ENCODE measurements at regions not wholly inside any gene's neighbourhood (a gene's known extent, or its start where the extent isn't known, plus 50 kb on each side); places are given as distances from the start of the nearest gene placed in this dataset.

DNA sequence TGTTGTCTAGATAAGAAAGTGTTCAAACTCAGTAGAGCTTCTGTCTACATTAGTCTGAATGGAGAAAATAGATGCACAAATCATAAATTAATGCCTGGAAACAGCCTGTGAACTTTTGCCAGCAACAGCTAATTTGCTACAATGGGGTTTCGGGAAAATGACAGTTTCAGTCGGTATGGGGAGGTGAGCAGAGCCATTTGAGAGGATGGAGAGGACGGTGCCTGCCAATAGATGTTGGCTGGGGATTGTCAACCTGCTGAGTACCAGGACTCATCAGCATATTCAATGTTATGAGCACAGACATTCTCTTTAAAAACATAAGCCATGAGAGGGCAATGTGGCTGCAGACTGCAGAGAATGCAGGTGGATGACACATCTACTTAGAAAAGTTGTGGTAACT is 230.3 kb upstream of the PCDH18 start:
- Histone ChIP-seq H3K36me3 (no peaks in the 10 kb centered on the region), H3K27ac (no peak overlapping the region), H3K4me1 (no peaks in the 10 kb centered on the region), H3K4me3 (no peak overlapping the region), H3K27me3 (no peaks in the 10 kb centered on the region), H3K9me3 (no peaks in the 10 kb centered on the region)
- no peak for DNase-seq (ENCODE audit: low spot score)
- TF ChIP-seq, protein P1, sequence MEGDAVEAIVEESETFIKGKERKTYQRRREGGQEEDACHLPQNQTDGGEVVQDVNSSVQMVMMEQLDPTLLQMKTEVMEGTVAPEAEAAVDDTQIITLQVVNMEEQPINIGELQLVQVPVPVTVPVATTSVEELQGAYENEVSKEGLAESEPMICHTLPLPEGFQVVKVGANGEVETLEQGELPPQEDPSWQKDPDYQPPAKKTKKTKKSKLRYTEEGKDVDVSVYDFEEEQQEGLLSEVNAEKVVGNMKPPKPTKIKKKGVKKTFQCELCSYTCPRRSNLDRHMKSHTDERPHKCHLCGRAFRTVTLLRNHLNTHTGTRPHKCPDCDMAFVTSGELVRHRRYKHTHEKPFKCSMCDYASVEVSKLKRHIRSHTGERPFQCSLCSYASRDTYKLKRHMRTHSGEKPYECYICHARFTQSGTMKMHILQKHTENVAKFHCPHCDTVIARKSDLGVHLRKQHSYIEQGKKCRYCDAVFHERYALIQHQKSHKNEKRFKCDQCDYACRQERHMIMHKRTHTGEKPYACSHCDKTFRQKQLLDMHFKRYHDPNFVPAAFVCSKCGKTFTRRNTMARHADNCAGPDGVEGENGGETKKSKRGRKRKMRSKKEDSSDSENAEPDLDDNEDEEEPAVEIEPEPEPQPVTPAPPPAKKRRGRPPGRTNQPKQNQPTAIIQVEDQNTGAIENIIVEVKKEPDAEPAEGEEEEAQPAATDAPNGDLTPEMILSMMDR (IDR thresholded peaks at IDR 0.05) = no peak

DNA sequence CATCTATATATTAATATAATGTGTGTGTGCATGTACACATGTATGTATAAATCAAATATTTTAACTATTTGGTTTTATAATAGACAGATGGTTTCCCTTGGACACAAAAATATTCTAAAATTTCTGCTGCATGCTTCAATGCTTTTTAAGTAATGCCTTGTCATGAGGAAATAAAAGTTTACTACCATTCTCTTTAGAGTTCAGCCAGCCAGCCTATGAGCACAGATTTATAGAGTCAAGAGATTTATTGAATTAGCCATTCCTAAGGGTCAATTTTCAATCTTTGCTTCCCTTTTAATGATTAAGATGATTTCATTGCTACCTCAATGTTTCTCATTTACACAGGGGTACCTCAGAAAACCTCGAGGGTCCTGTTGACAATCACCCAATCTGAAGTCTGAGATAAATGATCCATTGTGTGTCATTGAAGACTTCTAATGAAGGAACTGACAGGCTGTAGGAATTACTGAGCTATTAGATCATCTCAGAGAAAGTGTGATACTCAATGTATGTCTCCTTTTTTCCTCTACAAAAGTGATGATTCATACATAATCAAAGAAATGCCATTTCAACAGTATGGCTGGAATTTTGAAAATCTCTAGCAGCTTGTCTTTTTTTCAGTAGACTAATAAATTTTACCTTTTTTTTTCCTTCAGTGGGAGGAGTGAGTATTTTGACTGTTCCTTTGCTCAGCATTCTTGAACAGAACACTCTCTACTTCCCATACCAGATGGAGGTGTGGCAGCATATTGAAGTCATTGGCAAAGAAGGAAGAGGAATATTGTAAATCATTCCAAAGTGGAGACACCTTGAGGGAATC is 222.6 kb upstream of the PCDH18 start:
- Histone ChIP-seq H3K4me3 (no peak overlapping the region), H3K27ac (no peak overlapping the region)
- DNase-seq (ENCODE audit: low spot score) = no peak

DNA sequence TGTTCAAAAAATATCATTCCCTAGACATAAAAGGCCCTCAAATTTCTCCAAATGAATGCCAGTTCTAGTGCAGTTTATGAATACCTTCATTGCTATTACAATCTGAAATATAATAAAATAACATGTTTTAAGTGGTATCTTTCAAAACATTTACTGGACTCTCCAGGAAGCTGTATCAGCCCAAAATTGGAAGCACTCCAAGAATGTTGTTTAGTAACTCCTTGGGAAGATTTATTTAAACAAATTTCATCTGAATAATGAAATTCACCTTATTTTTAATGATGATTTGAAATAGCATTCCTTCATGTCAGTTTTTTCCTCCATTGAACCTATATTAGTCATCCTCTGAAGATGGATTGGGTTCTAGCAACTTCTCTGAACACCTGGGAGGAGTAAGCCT is 217.2 kb upstream of the PCDH18 start:
- no peak for DNase-seq (ENCODE audit: low spot score)
- Histone ChIP-seq H3K36me3 (no peaks in the 10 kb centered on the region), H3K27me3 (no peaks in the 10 kb centered on the region), H3K4me1 (no peaks in the 10 kb centered on the region), H3K27ac (no peak overlapping the region), H3K9me3 (no peaks in the 10 kb centered on the region), H3K4me3 (no peak overlapping the region)
- TF ChIP-seq, protein P1 (IDR thresholded peaks at IDR 0.05) = no peak

More for the DNA sequence above, 222.6 kb upstream of the PCDH18 start:
- H3K9me3 ChIP-seq = no peaks in the 10 kb centered on the region
- no peaks in the 10 kb centered on the region for H3K36me3 ChIP-seq
- H3K27me3 ChIP-seq = no peaks in the 10 kb centered on the region
- no peaks in the 10 kb centered on the region for H3K4me1 ChIP-seq
- TF ChIP-seq, protein P1 (IDR thresholded peaks at IDR 0.05) = no peak

- no peaks in the 10 kb centered on the region for H3K9me3 ChIP-seq
- no peak overlapping the region for H3K27ac ChIP-seq
- no peaks in the 10 kb centered on the region for H3K4me1 ChIP-seq
- TF ChIP-seq, protein P1 (IDR thresholded peaks at IDR 0.05) = no peak
- no peaks in the 10 kb centered on the region for H3K36me3 ChIP-seq
- DNase-seq (ENCODE audit: low spot score) = no peak
- H3K4me3 ChIP-seq = no peak overlapping the region
- H3K27me3 ChIP-seq = no peaks in the 10 kb centered on the region
Measured at GRCh38 chr4:137748616-137749015, 216.3 kb upstream of the PCDH18 start.

DNA sequence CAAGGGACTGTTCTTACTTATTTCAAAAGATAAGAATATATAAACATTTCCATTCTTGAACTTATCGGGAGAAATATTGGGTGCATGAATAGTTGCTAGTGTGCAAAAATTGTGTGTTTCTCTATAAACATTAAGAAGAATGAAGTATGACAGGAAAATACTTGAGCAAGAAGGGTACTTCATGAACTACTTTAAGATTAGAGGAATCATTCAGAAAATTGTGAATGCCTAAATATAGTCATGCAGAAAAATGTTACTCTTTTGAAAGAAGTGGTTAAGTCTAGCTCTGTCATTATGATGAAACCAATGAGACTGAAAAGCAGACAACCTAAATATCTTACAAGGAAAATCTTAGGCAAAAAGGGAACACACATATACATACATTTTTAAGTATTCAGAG is 207.8 kb upstream of the PCDH18 start:
- TF ChIP-seq, protein P1 (IDR thresholded peaks at IDR 0.05) = no peak
- Histone ChIP-seq H3K27ac (no peak overlapping the region), H3K4me3 (no peak overlapping the region), H3K4me1 (no peaks in the 10 kb centered on the region), H3K36me3 (no peaks in the 10 kb centered on the region), H3K27me3 (no peaks in the 10 kb centered on the region), H3K9me3 (no peaks in the 10 kb centered on the region)
- DNase-seq (ENCODE audit: low spot score) = no peak

- Histone ChIP-seq H3K9me3 (no peaks in the 10 kb centered on the region), H3K27me3 (no peaks in the 10 kb centered on the region), H3K4me3 (no peak overlapping the region), H3K27ac (no peak overlapping the region), H3K4me1 (no peaks in the 10 kb centered on the region), H3K36me3 (no peaks in the 10 kb centered on the region)
- TF ChIP-seq, protein P1 (IDR thresholded peaks at IDR 0.05) = no peak
- no peak for DNase-seq (ENCODE audit: low spot score)
Measured at GRCh38 chr4:137739391-137739790, 207.1 kb upstream of the PCDH18 start.
